ENCODE measurements at regions not wholly inside any gene's neighbourhood (a gene's known extent, or its start where the extent isn't known, plus 50 kb on each side); places are given as distances from the start of the nearest gene placed in this dataset.
"Not testable (repeated sequence)": the region's sequence is repeated elsewhere in the genome, so short reads cannot be mapped to it uniquely, and the experiment has no call there.

DNA sequence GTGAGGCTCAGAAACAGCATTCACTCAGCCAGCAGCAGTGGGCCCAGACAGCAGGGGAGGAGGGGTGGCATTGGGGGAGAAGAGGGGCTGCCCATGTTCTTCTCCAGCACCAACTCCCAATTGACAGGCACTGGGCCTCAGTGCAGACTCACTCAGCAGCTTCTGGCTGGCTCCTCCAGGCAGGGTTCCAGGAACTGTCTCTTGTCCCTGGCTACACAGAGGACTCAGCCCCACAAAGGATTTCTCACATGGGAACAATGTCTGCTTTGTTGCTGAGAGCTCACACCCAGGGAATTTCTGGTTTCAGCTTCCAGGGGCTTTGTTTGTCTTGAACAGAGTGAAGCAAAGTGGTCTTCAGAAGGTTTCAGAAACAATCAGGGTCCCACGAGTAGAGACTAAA, 1536.7 kb downstream of the TSPY10 start:
- Histone ChIP-seq H3K27me3 (no peaks in the 10 kb centered on the region), H3K9me3 (no peaks in the 10 kb centered on the region), H3K4me1 (no peaks in the 10 kb centered on the region), H3K36me3 (no peaks in the 10 kb centered on the region), H3K4me3 (no peak overlapping the region), H3K27ac (no peak overlapping the region)
- WGBS, 2 donors (ENCODE audit: low coverage in 1 of 2), result no CpG with 5 or more reads among the region's 1 CpG
- intact Hi-C loops (cut with DNase I; ENCODE audit: low total_unique reads), result no loop called here
- in situ Hi-C loops (cut with MboI; ENCODE audit: low pct_ligation_motif_present in 1 of 4, low pct_unique_long_range_greater_than_20kb in 1 of 4, low sequenced_read_pairs in 3 of 4), result no loop called here
- no peak for DNase-seq
- no peak for TF ChIP-seq POLR2AphosphoS5 (IDR thresholded peaks at IDR 0.05)
- no peak for TF ChIP-seq POLR2A (IDR thresholded peaks at IDR 0.05)
- TF ChIP-seq EP300 (IDR thresholded peaks at IDR 0.05; ENCODE audit: low read depth), result no peak
- TF ChIP-seq, protein P1, sequence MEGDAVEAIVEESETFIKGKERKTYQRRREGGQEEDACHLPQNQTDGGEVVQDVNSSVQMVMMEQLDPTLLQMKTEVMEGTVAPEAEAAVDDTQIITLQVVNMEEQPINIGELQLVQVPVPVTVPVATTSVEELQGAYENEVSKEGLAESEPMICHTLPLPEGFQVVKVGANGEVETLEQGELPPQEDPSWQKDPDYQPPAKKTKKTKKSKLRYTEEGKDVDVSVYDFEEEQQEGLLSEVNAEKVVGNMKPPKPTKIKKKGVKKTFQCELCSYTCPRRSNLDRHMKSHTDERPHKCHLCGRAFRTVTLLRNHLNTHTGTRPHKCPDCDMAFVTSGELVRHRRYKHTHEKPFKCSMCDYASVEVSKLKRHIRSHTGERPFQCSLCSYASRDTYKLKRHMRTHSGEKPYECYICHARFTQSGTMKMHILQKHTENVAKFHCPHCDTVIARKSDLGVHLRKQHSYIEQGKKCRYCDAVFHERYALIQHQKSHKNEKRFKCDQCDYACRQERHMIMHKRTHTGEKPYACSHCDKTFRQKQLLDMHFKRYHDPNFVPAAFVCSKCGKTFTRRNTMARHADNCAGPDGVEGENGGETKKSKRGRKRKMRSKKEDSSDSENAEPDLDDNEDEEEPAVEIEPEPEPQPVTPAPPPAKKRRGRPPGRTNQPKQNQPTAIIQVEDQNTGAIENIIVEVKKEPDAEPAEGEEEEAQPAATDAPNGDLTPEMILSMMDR (IDR thresholded peaks at IDR 0.05), result no peak

DNA sequence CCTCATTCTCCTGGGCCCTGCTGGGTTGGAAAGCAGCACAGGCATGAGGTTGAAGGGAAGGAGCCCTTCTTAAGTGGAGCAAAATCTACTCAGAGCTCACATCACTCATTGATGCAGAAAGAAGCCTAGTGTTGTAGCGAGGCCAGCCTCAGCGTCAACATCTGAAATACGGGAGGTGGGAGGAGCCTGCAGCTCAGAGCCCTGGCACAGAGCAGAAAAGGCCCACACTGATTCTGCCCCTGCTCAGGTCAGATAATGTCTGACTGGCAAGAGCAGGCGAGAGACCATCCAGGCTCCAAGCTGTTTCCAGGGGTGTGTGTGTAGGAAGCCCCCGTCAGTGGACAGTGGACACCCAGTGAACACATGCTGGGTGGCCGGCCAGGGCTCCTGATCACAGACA, 1541.6 kb downstream of the TSPY10 start:
- intact Hi-C loops (cut with DNase I; ENCODE audit: low total_unique reads) (no loop called here), in situ Hi-C loops (cut with MboI; ENCODE audit: low pct_ligation_motif_present in 1 of 4, low pct_unique_long_range_greater_than_20kb in 1 of 4, low sequenced_read_pairs in 3 of 4) (no loop called here)
- DNase-seq, result no peak
- no peak overlapping the region for H3K27ac ChIP-seq
- no peaks in the 10 kb centered on the region for H3K27me3 ChIP-seq
- no peaks in the 10 kb centered on the region for H3K36me3 ChIP-seq
- H3K4me1 ChIP-seq, result no peaks in the 10 kb centered on the region
- TF ChIP-seq POLR2A (IDR thresholded peaks at IDR 0.05) (no peak), POLR2AphosphoS5 (IDR thresholded peaks at IDR 0.05) (no peak), EP300 (IDR thresholded peaks at IDR 0.05; ENCODE audit: low read depth) (no peak)
- TF ChIP-seq, protein P1 (IDR thresholded peaks at IDR 0.05), result no peak
- H3K9me3 ChIP-seq, result no peaks in the 10 kb centered on the region
- H3K4me3 ChIP-seq, result no peak overlapping the region
- WGBS, 2 donors (ENCODE audit: low coverage in 1 of 2), result no CpG with 5 or more reads among the region's 6 CpGs

DNA sequence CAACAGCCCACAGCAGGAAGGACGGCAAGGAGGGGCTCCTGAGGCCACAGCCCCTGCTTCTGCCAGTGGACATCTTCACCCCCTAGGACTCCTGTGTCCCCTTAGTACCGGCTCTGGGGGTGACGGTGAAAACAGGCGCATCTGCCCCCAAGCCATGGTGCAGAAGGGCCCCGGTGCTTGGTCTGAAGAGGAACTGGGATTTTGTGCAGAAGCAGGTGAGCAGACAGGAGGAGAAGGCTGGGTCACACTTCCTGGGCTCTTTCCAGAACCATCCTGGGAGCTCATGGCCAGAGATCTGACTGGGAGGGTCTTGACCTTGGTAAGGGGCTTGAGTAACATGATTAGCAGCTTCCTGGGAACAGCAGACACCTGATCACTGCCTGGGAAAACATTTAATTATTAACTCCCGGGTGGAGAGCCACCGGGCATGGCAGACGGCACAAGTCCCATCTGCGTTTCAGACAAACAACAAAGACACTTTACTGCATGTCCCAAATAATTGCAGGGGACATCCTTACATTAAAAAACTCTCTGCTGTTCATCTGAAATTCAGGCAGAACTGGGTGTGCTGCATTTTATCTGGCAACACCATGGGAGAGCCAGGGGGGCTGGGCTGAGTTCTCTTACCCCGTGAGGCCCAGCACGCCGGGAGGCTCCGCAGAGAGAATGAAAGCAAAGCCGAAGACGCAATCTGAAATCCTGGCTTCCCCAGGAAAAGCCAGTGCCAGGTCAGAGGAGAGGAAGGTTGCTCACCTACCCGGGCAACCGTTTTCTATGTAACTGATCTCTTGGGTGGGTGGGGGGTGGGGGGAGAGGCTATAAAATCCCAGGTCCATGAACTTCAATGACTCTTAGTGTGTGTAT, 1542.8 kb downstream of the TSPY10 start:
- Histone ChIP-seq H3K4me1 (no peaks in the 10 kb centered on the region), H3K4me3 (no peak overlapping the region), H3K9me3 (no peaks in the 10 kb centered on the region), H3K27me3 (no peaks in the 10 kb centered on the region), H3K36me3 (no peaks in the 10 kb centered on the region), H3K27ac (no peak overlapping the region)
- DNase-seq, result no peak
- in situ Hi-C loops (cut with MboI; ENCODE audit: low pct_ligation_motif_present in 1 of 4, low pct_unique_long_range_greater_than_20kb in 1 of 4, low sequenced_read_pairs in 3 of 4), result no loop called here
- no CpG with 5 or more reads among the region's 17 CpGs for WGBS, 2 donors (ENCODE audit: low coverage in 1 of 2)
- TF ChIP-seq POLR2A (IDR thresholded peaks at IDR 0.05), result no peak
- intact Hi-C loops (cut with DNase I; ENCODE audit: low total_unique reads), result no loop called here

DNA sequence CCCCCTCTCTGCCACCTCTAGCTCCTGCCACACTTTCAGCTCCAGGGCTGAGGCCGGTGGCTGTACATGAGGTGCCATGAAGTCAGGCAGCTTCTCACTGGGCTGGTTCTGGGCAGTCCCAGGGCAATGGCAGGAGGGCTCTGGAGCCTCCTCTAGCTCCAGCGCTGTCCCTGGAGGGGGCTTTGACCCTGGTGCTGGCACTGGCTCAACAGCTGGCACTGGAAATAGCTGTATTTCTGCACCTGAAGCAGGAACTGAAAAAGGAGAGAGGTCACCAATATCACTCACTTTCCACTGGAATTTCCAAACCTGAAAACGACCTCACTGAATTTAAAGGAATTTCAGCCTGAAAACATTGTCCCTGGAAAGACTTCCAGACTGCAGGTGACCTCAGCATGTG, 1558.1 kb downstream of the TSPY10 start:
- no CpG with 5 or more reads among the region's 3 CpGs for WGBS, 2 donors (ENCODE audit: low coverage in 1 of 2)
- H3K27me3 ChIP-seq; H3K27ac ChIP-seq; in situ Hi-C loops (cut with MboI; ENCODE audit: low pct_ligation_motif_present in 1 of 4, low pct_unique_long_range_greater_than_20kb in 1 of 4, low sequenced_read_pairs in 3 of 4); H3K4me3 ChIP-seq; H3K9me3 ChIP-seq; DNase-seq; H3K36me3 ChIP-seq; intact Hi-C loops (cut with DNase I; ENCODE audit: low total_unique reads); H3K4me1 ChIP-seq: not testable (repeated sequence)

DNA sequence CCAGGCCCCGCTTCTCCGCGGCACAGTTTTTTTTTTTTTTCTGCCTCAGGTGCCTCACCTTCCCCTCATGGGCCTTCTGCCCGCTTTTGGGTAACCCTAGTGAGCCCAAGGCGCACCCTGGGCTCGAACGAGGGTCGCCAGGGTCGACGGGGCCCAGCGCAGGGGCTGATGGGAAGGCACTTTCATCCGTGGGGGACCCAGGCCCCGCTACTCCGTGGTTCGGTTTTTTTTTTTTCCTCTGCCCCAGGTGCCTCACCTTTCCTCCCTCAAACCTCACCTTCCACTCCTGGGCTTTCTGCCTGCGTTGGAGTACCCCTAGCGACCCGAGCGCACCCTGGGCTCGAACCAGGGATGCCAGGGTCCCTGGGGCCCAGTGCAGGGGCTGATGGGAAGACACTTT, 1569.8 kb downstream of the TSPY10 start:
- intact Hi-C loops (cut with DNase I; ENCODE audit: low total_unique reads); H3K36me3 ChIP-seq; H3K9me3 ChIP-seq; H3K4me1 ChIP-seq; H3K27me3 ChIP-seq; H3K27ac ChIP-seq; DNase-seq; H3K4me3 ChIP-seq; in situ Hi-C loops (cut with MboI; ENCODE audit: low pct_ligation_motif_present in 1 of 4, low pct_unique_long_range_greater_than_20kb in 1 of 4, low sequenced_read_pairs in 3 of 4): not testable (repeated sequence)
- 75% methylated on average over 13 of the region's 20 CpGs; no CpG with 5 or more reads in 1 of the 2 donors for WGBS, 2 donors (ENCODE audit: low coverage in 1 of 2)

DNA sequence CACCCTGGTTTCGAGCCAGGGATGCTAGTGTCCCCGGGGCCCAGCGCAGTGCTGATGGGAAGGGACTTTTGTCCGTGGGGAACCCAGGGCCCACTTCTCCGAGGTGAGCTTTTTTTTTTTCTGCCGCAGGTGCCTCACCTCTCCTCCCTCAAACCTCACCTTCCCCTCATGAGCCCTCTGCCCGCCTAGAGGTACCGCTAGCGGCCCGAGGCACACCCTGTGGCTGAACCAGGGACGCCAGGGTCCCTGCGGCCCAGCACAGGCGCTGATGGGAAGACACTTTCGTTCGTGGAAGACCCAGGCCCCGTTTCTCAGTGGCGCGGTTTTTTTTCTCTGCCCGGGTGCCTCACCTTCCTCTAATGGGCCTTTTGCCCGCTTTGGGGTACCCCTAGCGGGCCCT, 1570.7 kb downstream of the TSPY10 start:
- intact Hi-C loops (cut with DNase I; ENCODE audit: low total_unique reads); H3K27ac ChIP-seq; H3K4me1 ChIP-seq; H3K4me3 ChIP-seq; H3K36me3 ChIP-seq; DNase-seq; in situ Hi-C loops (cut with MboI; ENCODE audit: low pct_ligation_motif_present in 1 of 4, low pct_unique_long_range_greater_than_20kb in 1 of 4, low sequenced_read_pairs in 3 of 4); H3K9me3 ChIP-seq; H3K27me3 ChIP-seq: not testable (repeated sequence)
- 73 to 85% methylated on average over 8 to 13 of the region's 21 CpGs for WGBS, 2 donors (ENCODE audit: low coverage in 1 of 2)

Data from transverse colon (tissue), 4 donors.